ENCODE measurements at regions not wholly inside any gene's neighbourhood (a gene's known extent, or its start where the extent isn't known, plus 50 kb on each side); places are given as distances from the start of the nearest gene placed in this dataset.
A peak's percentile ranks its signal among the peaks of the same experiment; 100 is the strongest.
"Not testable (repeated sequence)": the region's sequence is repeated elsewhere in the genome, so short reads cannot be mapped to it uniquely, and the experiment has no call there.

- no peak for DNase-seq (ENCODE audit: low read depth in 2 of 2)
These were observed 1494.8 kb upstream of the DEFB115 start for GRCh38 chr20:29762620-29763019.

- no peak for DNase-seq (ENCODE audit: low read depth in 2 of 2)
These were observed 1493.5 kb upstream of the DEFB115 start for GRCh38 chr20:29763821-29764511.

GRCh38 chr20:29764922-29765610, 1492.4 kb upstream of the DEFB115 start:
- not testable (repeated sequence) for DNase-seq (ENCODE audit: low read depth in 2 of 2)

- not testable (repeated sequence) for DNase-seq (ENCODE audit: low read depth in 2 of 2)
These were observed 1479.4 kb upstream of the DEFB115 start for GRCh38 chr20:29778033-29778432.

GRCh38 chr20:29781217-29781616, 1476.2 kb upstream of the DEFB115 start:
- DNase-seq (ENCODE audit: low read depth in 2 of 2) = not testable (repeated sequence)

- not testable (repeated sequence) for DNase-seq (ENCODE audit: low read depth in 2 of 2)
These were observed 1475.6 kb upstream of the DEFB115 start for GRCh38 chr20:29781891-29782290.

- DNase-seq (ENCODE audit: low read depth in 2 of 2) = not testable (repeated sequence)
These were observed 1470.0 kb upstream of the DEFB115 start for GRCh38 chr20:29787456-29787855.

- no peak for DNase-seq (ENCODE audit: low read depth in 2 of 2)
These were observed 1467.0 kb upstream of the DEFB115 start for GRCh38 chr20:29790510-29790909.

GRCh38 chr20:29831508-29831907, 1426.0 kb upstream of the DEFB115 start:
- not testable (repeated sequence) for DNase-seq (ENCODE audit: low read depth in 2 of 2)

- not testable (repeated sequence) for DNase-seq (ENCODE audit: low read depth in 2 of 2)
These were observed 1389.5 kb upstream of the DEFB115 start for GRCh38 chr20:29868014-29868413.

GRCh38 chr20:29868688-29869087, 1388.8 kb upstream of the DEFB115 start:
- DNase-seq (ENCODE audit: low read depth in 2 of 2) = not testable (repeated sequence)

GRCh38 chr20:29871816-29872215, 1385.6 kb upstream of the DEFB115 start:
- DNase-seq (ENCODE audit: low read depth in 2 of 2) = not testable (repeated sequence)

- peak in 1 of 2 donors; percentile 57 for DNase-seq (ENCODE audit: low read depth in 2 of 2)
These were observed 1383.5 kb upstream of the DEFB115 start for GRCh38 chr20:29873946-29874345.

- DNase-seq (ENCODE audit: low read depth in 2 of 2) = no peak
These were observed 1382.8 kb upstream of the DEFB115 start for GRCh38 chr20:29874476-29875202.

- DNase-seq (ENCODE audit: low read depth in 2 of 2) = not testable (repeated sequence)
These were observed 1382.0 kb upstream of the DEFB115 start for GRCh38 chr20:29875321-29876083.

- DNase-seq (ENCODE audit: low read depth in 2 of 2) = not testable (repeated sequence)
These were observed 1381.2 kb upstream of the DEFB115 start for GRCh38 chr20:29876084-29876910.

GRCh38 chr20:29876911-29877285, 1380.6 kb upstream of the DEFB115 start:
- DNase-seq (ENCODE audit: low read depth in 2 of 2) = no peak

- DNase-seq (ENCODE audit: low read depth in 2 of 2) = not testable (repeated sequence)
These were observed 1379.8 kb upstream of the DEFB115 start for GRCh38 chr20:29877411-29878280.

GRCh38 chr20:29878281-29878741, 1379.2 kb upstream of the DEFB115 start:
- DNase-seq (ENCODE audit: low read depth in 2 of 2) = no peak
